Adrenal gland (tissue), 5 donors: ENCODE measurements at regions not wholly inside any gene's neighbourhood (a gene's known extent, or its start where the extent isn't known, plus 50 kb on each side); places are given as distances from the start of the nearest gene placed in this dataset.
"Not testable (repeated sequence)": the region's sequence is repeated elsewhere in the genome, so short reads cannot be mapped to it uniquely, and the experiment has no call there.

ENCODE experiments used
- POLR2A ChIP-seq, 2 donors: fragments of 450-650 bp; IDR thresholded peaks; one replicate each; pipeline ENCODE4 v1.6.1; 2017; ENCODE audit warnings: antibody characterized with exemption in 2 of 2, mild to moderate bottlenecking in 2 of 2, moderate library complexity in 1 of 2
- TF ChIP-seq, protein P1 (sequence below), 6 experiments: fragments of 450-650 bp in 4 of 6; fragments of 200-600 bp in 2 of 6; sonication (generic) in 1 of 6; IDR thresholded peaks; 1 replicate in 5 of 6; 2 replicates in 1 of 6; pipeline versions ENCODE4 v1.5.1 to v1.8.0; 2016 to 2021; ENCODE audit warnings: antibody characterized with exemption in 6 of 6, mild to moderate bottlenecking in 2 of 6, moderate library complexity in 1 of 6
- donor health status: DM: no; HTN: no; CAD: no.

DNA sequence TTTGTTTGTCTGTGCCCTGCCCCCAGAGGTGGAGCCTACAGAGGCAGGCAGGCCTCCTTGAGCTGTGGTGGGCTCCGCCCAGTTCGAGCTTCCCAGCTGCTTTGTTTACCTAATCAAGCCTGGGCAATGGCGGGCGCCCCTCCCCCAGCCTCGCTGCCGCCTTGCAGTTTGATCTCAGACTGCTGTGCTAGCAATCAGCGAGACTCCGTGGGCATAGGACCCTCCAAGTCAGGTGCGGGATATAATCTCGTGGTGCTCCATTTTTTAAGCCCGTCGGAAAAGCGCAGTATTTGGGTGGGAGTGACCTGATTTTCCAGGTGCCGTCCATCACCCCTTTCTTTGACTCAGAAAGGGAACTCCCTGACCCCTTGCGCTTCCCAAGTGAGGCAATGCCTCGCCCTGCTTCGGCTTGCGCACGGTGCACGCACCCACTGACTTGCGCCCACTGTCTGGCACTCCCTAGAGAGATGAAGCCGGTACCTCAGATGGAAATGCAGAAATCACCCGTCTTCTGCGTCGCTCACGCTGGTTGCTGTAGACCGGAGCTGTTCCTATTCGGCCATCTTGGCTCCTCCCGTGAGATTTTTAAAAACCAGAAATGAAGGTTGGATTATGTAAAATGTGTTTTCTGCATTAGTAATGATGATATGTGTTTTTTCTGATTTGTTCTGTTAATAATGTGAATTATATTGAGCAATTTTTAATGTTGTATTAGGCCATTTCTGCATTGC, 59.7 kb downstream of the CYTL1 start:
- TF ChIP-seq, protein P1, sequence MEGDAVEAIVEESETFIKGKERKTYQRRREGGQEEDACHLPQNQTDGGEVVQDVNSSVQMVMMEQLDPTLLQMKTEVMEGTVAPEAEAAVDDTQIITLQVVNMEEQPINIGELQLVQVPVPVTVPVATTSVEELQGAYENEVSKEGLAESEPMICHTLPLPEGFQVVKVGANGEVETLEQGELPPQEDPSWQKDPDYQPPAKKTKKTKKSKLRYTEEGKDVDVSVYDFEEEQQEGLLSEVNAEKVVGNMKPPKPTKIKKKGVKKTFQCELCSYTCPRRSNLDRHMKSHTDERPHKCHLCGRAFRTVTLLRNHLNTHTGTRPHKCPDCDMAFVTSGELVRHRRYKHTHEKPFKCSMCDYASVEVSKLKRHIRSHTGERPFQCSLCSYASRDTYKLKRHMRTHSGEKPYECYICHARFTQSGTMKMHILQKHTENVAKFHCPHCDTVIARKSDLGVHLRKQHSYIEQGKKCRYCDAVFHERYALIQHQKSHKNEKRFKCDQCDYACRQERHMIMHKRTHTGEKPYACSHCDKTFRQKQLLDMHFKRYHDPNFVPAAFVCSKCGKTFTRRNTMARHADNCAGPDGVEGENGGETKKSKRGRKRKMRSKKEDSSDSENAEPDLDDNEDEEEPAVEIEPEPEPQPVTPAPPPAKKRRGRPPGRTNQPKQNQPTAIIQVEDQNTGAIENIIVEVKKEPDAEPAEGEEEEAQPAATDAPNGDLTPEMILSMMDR (IDR thresholded peaks at IDR 0.05): not testable (repeated sequence)
- TF ChIP-seq POLR2A (IDR thresholded peaks at IDR 0.05): not testable (repeated sequence)
